Keratinocyte (primary cell): ENCODE measurements at regions not wholly inside any gene's neighbourhood (a gene's known extent, or its start where the extent isn't known, plus 50 kb on each side); places are given as distances from the start of the nearest gene placed in this dataset.

Experiments
- DNase-seq: peaks from one replicate; pipeline ENCODE4 v3.0.0-alpha.2; 2011; ENCODE audit warnings: low read depth, missing footprints, low spot score
- FAIRE-seq: peaks from 2 replicates; lab custom pipeline; 2011; peaks lifted over from hg19 to GRCh38; lab: Jason Lieb, UNC
- H2AFZ ChIP-seq: 2 replicates; pipeline ENCODE4 v1.6.0; 2012; ENCODE audit warnings: low read length, control low read depth, inconsistent platforms; ENCODE audit not compliant: control insufficient read depth
- H3K27ac ChIP-seq: 2 replicates; pipeline ENCODE4 v1.5.1; 2011; ENCODE audit warnings: low read length; ENCODE audit not compliant: control insufficient read depth, insufficient read depth
- H3K27me3 ChIP-seq: 3 replicates; pipeline ENCODE4 v1.6.0; 2011; ENCODE audit warnings: low read length; ENCODE audit not compliant: control insufficient read depth, insufficient read depth; ENCODE audit errors: extremely low read depth
- H3K36me3 ChIP-seq, 2 experiments: 2 replicates in 1 of 2; 3 replicates in 1 of 2; pipeline ENCODE4 v1.5.1; 2011; ENCODE audit warnings: low read length in 2 of 2, mild to moderate bottlenecking in 1 of 2; ENCODE audit not compliant: control insufficient read depth in 2 of 2, insufficient read depth in 2 of 2; ENCODE audit errors: extremely low read depth in 1 of 2
- H3K4me1 ChIP-seq: 3 replicates; pipeline ENCODE4 v1.5.1; 2011; ENCODE audit warnings: low read length; ENCODE audit not compliant: control insufficient read depth, insufficient read depth; ENCODE audit errors: extremely low read depth
- H3K4me2 ChIP-seq: 3 replicates; pipeline ENCODE4 v1.6.0; 2011; ENCODE audit warnings: low read depth, low read length; ENCODE audit not compliant: control insufficient read depth, insufficient read depth; ENCODE audit errors: extremely low read depth
- H3K4me3 ChIP-seq, 3 experiments: fragments of 200-600 bp in 1 of 3; sonication (generic) in 1 of 3; 2 replicates in 2 of 3; 3 replicates in 1 of 3; pipeline ENCODE4 v1.5.1; 2011 to 2016; ENCODE audit warnings: low read length in 3 of 3, mild to moderate bottlenecking in 3 of 3, control low read depth in 2 of 3, inconsistent platforms in 1 of 3, low read depth in 1 of 3, mixed read lengths in 1 of 3, mixed run types in 1 of 3, moderate library complexity in 1 of 3; ENCODE audit not compliant: control insufficient read depth in 2 of 3, insufficient read depth in 2 of 3; ENCODE audit errors: extremely low read depth in 1 of 3
- H3K79me2 ChIP-seq: 2 replicates; pipeline ENCODE4 v1.6.0; 2012; ENCODE audit warnings: low read length; ENCODE audit not compliant: control insufficient read depth, insufficient read depth
- H3K9ac ChIP-seq: 3 replicates; pipeline ENCODE4 v1.6.0; 2011; ENCODE audit warnings: low read length; ENCODE audit not compliant: control insufficient read depth, insufficient read depth; ENCODE audit errors: extremely low read depth
- H3K9me1 ChIP-seq: 3 replicates; pipeline ENCODE4 v1.6.0; 2011; ENCODE audit warnings: low read length; ENCODE audit not compliant: control insufficient read depth, insufficient read depth; ENCODE audit errors: extremely low read depth
- H3K9me3 ChIP-seq: 2 replicates; pipeline ENCODE4 v1.5.1; 2012; ENCODE audit warnings: low read depth, low read length; ENCODE audit not compliant: control insufficient read depth
- H4K20me1 ChIP-seq: 3 replicates; pipeline ENCODE4 v1.6.0; 2011; ENCODE audit warnings: low read length; ENCODE audit not compliant: control insufficient read depth, insufficient read depth; ENCODE audit errors: extremely low read depth
- EZH2 ChIP-seq: IDR thresholded peaks from one replicate; pipeline ENCODE4 v1.6.1; 2012; ENCODE audit warnings: inconsistent platforms, mild to moderate bottlenecking, low read length, moderate library complexity
- dilution Hi-C: fragments of 300-500 bp; cut with MboI; formaldehyde crosslinking; loops from one replicate; pipeline ENCODE4 v1.7.0; 2020; ENCODE audit warnings: low sequenced_read_pairs; ENCODE audit not compliant: extremely low pct_ligation_motif_present
- TF ChIP-seq, protein P1 (sequence below), 3 experiments: IDR thresholded peaks in 1 of 3; conservative IDR thresholded peaks in 1 of 3; optimal IDR thresholded peaks in 1 of 3; 2 replicates in 2 of 3; 3 replicates in 1 of 3; pipeline versions ENCODE3 to v1.5.1; 2011; ENCODE audit warnings: low read length in 3 of 3, mild to moderate bottlenecking in 3 of 3, moderate library complexity in 2 of 3, control low read depth in 1 of 3, inconsistent platforms in 1 of 3; ENCODE audit not compliant: insufficient read depth in 2 of 3; ENCODE audit errors: extremely low read depth in 1 of 3

- Histone ChIP-seq H3K27me3 (no peaks in the 10 kb centered on the region), H3K79me2 (no peaks in the 10 kb centered on the region), H3K27ac (no peak overlapping the region), H3K9ac (no peak overlapping the region), H3K9me1 (no peaks in the 10 kb centered on the region), H3K9me3 (no peaks in the 10 kb centered on the region), H3K36me3 (no peaks in the 10 kb centered on the region), H2AFZ (no peak overlapping the region), H3K4me3 (no peak overlapping the region), H3K4me1 (no peaks in the 10 kb centered on the region), H3K4me2 (no peak overlapping the region), H4K20me1 (no peaks in the 10 kb centered on the region)
- dilution Hi-C loops: no loop called here
- TF ChIP-seq EZH2: peak; percentile 36
- TF ChIP-seq, protein P1, sequence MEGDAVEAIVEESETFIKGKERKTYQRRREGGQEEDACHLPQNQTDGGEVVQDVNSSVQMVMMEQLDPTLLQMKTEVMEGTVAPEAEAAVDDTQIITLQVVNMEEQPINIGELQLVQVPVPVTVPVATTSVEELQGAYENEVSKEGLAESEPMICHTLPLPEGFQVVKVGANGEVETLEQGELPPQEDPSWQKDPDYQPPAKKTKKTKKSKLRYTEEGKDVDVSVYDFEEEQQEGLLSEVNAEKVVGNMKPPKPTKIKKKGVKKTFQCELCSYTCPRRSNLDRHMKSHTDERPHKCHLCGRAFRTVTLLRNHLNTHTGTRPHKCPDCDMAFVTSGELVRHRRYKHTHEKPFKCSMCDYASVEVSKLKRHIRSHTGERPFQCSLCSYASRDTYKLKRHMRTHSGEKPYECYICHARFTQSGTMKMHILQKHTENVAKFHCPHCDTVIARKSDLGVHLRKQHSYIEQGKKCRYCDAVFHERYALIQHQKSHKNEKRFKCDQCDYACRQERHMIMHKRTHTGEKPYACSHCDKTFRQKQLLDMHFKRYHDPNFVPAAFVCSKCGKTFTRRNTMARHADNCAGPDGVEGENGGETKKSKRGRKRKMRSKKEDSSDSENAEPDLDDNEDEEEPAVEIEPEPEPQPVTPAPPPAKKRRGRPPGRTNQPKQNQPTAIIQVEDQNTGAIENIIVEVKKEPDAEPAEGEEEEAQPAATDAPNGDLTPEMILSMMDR (optimal IDR thresholded peaks at IDR 0.05 in 1 of 3, IDR thresholded peaks at IDR 0.05 in 1 of 3, conservative IDR thresholded peaks at IDR 0.05 in 1 of 3; ENCODE audit: extremely low read depth in 1 of 3, insufficient read depth in 2 of 3, low read length in 3 of 3): no peak
- FAIRE-seq (no peak), DNase-seq (no peak)
Measured at GRCh38 chr7:79880312-79880711, 254.3 kb upstream of the GNAI1 start.

DNA sequence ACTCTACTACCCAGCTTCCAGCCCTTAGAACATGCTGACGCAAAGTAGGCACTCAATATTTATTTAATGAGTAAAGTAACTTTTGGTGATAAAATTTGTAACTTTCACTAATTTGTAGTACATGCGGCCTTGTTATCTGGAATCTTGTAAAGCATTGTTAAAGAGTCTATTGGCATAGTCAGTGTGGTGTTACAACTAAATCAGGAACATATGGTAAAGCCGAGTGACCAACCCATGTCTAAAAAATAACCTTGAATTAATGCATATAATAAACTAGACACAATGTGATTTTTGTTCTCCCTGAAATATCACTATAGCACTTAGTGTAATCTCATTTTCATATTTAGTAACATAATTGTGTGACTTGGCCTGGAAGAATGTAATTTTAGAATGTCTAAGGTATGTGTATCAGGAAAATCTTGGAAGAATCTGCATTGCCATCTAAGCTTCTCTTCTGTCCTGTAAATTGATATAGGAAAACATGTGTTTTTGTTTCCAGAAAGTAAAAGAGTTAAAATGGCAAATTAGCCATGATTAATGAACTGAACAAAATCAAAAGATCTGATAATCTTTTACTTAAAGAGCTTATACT lies 256.7 kb upstream of the GNAI1 start:
- no peaks in the 10 kb centered on the region for H3K9me3 ChIP-seq
- H4K20me1 ChIP-seq: no peaks in the 10 kb centered on the region
- H3K27me3 ChIP-seq: no peaks in the 10 kb centered on the region
- no peak overlapping the region for H3K4me2 ChIP-seq
- H3K27ac ChIP-seq: no peak overlapping the region
- no peak overlapping the region for H3K9ac ChIP-seq
- no peak overlapping the region for H2AFZ ChIP-seq
- no peaks in the 10 kb centered on the region for H3K36me3 ChIP-seq
- no peaks in the 10 kb centered on the region for H3K9me1 ChIP-seq
- TF ChIP-seq EZH2: no peak
- TF ChIP-seq, protein P1 (optimal IDR thresholded peaks at IDR 0.05 in 1 of 3, IDR thresholded peaks at IDR 0.05 in 1 of 3, conservative IDR thresholded peaks at IDR 0.05 in 1 of 3; ENCODE audit: extremely low read depth in 1 of 3, insufficient read depth in 2 of 3, low read length in 3 of 3): no peak
- H3K79me2 ChIP-seq: no peaks in the 10 kb centered on the region
- DNase-seq (no peak), FAIRE-seq (no peak)
- no peak overlapping the region for H3K4me3 ChIP-seq
- dilution Hi-C loops: no loop called here
- no peaks in the 10 kb centered on the region for H3K4me1 ChIP-seq
